Liver (tissue), 8 donors: ENCODE measurements at regions not wholly inside any gene's neighbourhood (a gene's known extent, or its start where the extent isn't known, plus 50 kb on each side); places are given as distances from the start of the nearest gene placed in this dataset.

ENCODE experiments used
- DNase-seq: peaks from one replicate; pipeline ENCODE4 v3.0.0-alpha.2; 2017; ENCODE audit warnings: low spot score
- H3K27ac ChIP-seq, 2 donors: one replicate each; pipeline ENCODE4 v1.7.0; 2013; ENCODE audit warnings: inconsistent platforms in 2 of 2, low read length in 2 of 2, control low read depth in 1 of 2, low read depth in 1 of 2, mild to moderate bottlenecking in 1 of 2
- H3K27me3 ChIP-seq, 4 donors: one replicate each; pipeline versions ENCODE4 v1.6.1 to v1.7.0; 2013; ENCODE audit warnings: low read length in 3 of 4, inconsistent platforms in 1 of 4, mild to moderate bottlenecking in 1 of 4, moderate library complexity in 1 of 4; ENCODE audit not compliant: control insufficient read depth in 4 of 4, insufficient read depth in 4 of 4
- H3K36me3 ChIP-seq, 4 donors: one replicate each; pipeline versions ENCODE4 v1.6.1 to v1.7.0; 2013; ENCODE audit warnings: low read length in 3 of 4, mild to moderate bottlenecking in 3 of 4, low read depth in 1 of 4, moderate library complexity in 1 of 4; ENCODE audit not compliant: control insufficient read depth in 4 of 4, insufficient read depth in 3 of 4
- H3K4me1 ChIP-seq, 4 donors: one replicate each; pipeline versions ENCODE4 v1.6.1 to v1.7.0; 2013; ENCODE audit warnings: low read length in 3 of 4, mild to moderate bottlenecking in 3 of 4, moderate library complexity in 1 of 4; ENCODE audit not compliant: control insufficient read depth in 4 of 4, insufficient read depth in 4 of 4
- H3K4me3 ChIP-seq, 3 donors: one replicate each; pipeline versions ENCODE4 v1.6.1 to v1.7.0; 2013; ENCODE audit warnings: low read length in 3 of 3, control low read depth in 1 of 3, low read depth in 1 of 3, mild to moderate bottlenecking in 1 of 3
- H3K9ac ChIP-seq, 2 donors: one replicate each; pipeline ENCODE4 v1.7.0; 2013; ENCODE audit warnings: low read length in 2 of 2, mild to moderate bottlenecking in 2 of 2, moderate library complexity in 2 of 2, control low read depth in 1 of 2, low read depth in 1 of 2
- H3K9me3 ChIP-seq, 4 donors: one replicate each; pipeline versions ENCODE4 v1.6.1 to v1.7.0; 2013; ENCODE audit warnings: low read length in 3 of 4; ENCODE audit not compliant: control insufficient read depth in 4 of 4
- EGR1 ChIP-seq, 2 donors: IDR thresholded peaks; 2 replicates each; pipeline ENCODE4 v1.6.1; 2016 to 2018; ENCODE audit warnings: antibody characterized with exemption in 2 of 2, low read depth in 2 of 2
- FOXA2 ChIP-seq: IDR thresholded peaks from 2 replicates; pipeline ENCODE4 v1.6.1; 2016; ENCODE audit warnings: antibody characterized with exemption
- GABPA ChIP-seq, 2 donors: IDR thresholded peaks in 1 of 2; conservative IDR thresholded peaks in 1 of 2; 2 replicates each; pipeline ENCODE4 v1.6.1; 2016; ENCODE audit warnings: antibody characterized with exemption in 2 of 2, mild to moderate bottlenecking in 1 of 2, moderate library complexity in 1 of 2
- JUND ChIP-seq, 2 donors: IDR thresholded peaks; 2 replicates each; pipeline ENCODE4 v1.6.1; 2016; ENCODE audit warnings: antibody characterized with exemption in 2 of 2
- NR2F2 ChIP-seq: IDR thresholded peaks from 2 replicates; pipeline ENCODE4 v1.6.1; 2016; ENCODE audit warnings: antibody characterized with exemption
- RAD21 ChIP-seq, 2 donors: IDR thresholded peaks; 2 replicates each; pipeline ENCODE4 v1.6.1; 2016; ENCODE audit warnings: antibody characterized with exemption in 2 of 2, mild to moderate bottlenecking in 2 of 2
- RXRA ChIP-seq, 2 donors: IDR thresholded peaks; 2 replicates each; pipeline ENCODE4 v1.6.1; 2017 to 2018; ENCODE audit warnings: antibody characterized with exemption in 2 of 2, mild to moderate bottlenecking in 1 of 2
- SP1 ChIP-seq: IDR thresholded peaks from 2 replicates; pipeline ENCODE4 v1.6.1; 2018; ENCODE audit warnings: antibody characterized with exemption, mild to moderate bottlenecking
- TAF1 ChIP-seq: conservative IDR thresholded peaks from 2 replicates; pipeline ENCODE4 v1.6.1; 2016; ENCODE audit warnings: antibody characterized with exemption, mild to moderate bottlenecking
- WGBS: extraction: QIAGEN DNeasy Blood & Tissue Kit; methylation state at CpG from one replicate; pipeline ENCODE4 v1.1.7; 2013; 5-methylcytosine and 5-hydroxymethylcytosine counted together
- TF ChIP-seq, protein P1 (sequence below): IDR thresholded peaks from 2 replicates; pipeline ENCODE4 v1.6.1; 2016; ENCODE audit warnings: antibody characterized with exemption
- TF ChIP-seq, protein P2 (sequence below): IDR thresholded peaks from 2 replicates; pipeline ENCODE4 v1.6.1; 2016; ENCODE audit warnings: antibody characterized with exemption
- TF ChIP-seq, protein P3 (sequence below): IDR thresholded peaks from 2 replicates; pipeline ENCODE4 v1.6.1; 2016; ENCODE audit warnings: antibody characterized with exemption
- TF ChIP-seq, protein P4 (sequence below): IDR thresholded peaks from 2 replicates; pipeline ENCODE4 v1.6.1; 2016; ENCODE audit warnings: antibody characterized with exemption, mild to moderate bottlenecking
- TF ChIP-seq, protein P5 (sequence below): fragments of 150-350 bp; IDR thresholded peaks from 2 replicates; pipeline ENCODE4 v1.5.1; 2017; ENCODE audit warnings: improper control_type of control experiment, low read depth, low read length; ENCODE audit not compliant: missing input control
- donor health status: healthy.
- donor health status: healthy.
- donor health status: healthy.
- donor health status: healthy.
- donor health status: healthy.

DNA sequence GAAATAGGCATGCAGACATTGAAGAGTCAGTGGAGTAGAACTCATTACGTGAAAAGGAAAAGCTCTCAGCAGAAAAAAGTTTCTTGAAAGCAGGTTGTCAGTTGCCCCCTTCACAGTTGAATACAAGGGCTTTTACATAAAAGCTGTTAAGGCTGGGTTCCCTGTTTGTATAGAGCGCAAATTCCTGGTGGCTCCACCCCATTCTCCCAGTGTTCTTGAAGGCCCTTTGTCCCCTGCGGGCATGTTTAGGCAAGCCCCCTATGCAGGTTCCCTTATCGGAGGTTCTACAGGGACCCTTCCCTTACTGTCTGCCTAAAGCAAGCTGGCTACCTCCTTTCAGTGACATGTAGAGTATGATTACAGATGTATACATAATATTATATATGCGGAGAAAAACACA is 497.2 kb upstream of the SYT4 start:
- TF ChIP-seq GABPA (IDR thresholded peaks at IDR 0.05 in 1 of 2, conservative IDR thresholded peaks at IDR 0.05 in 1 of 2) (no peak), JUND (IDR thresholded peaks at IDR 0.05) (no peak), TAF1 (no peak), RXRA (IDR thresholded peaks at IDR 0.05) (no peak), EGR1 (IDR thresholded peaks at IDR 0.05; ENCODE audit: low read depth in 2 of 2) (no peak)
- TF ChIP-seq, protein P1, sequence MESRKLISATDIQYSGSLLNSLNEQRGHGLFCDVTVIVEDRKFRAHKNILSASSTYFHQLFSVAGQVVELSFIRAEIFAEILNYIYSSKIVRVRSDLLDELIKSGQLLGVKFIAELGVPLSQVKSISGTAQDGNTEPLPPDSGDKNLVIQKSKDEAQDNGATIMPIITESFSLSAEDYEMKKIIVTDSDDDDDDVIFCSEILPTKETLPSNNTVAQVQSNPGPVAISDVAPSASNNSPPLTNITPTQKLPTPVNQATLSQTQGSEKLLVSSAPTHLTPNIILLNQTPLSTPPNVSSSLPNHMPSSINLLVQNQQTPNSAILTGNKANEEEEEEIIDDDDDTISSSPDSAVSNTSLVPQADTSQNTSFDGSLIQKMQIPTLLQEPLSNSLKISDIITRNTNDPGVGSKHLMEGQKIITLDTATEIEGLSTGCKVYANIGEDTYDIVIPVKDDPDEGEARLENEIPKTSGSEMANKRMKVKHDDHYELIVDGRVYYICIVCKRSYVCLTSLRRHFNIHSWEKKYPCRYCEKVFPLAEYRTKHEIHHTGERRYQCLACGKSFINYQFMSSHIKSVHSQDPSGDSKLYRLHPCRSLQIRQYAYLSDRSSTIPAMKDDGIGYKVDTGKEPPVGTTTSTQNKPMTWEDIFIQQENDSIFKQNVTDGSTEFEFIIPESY, result no peak
- TF ChIP-seq, protein P2, sequence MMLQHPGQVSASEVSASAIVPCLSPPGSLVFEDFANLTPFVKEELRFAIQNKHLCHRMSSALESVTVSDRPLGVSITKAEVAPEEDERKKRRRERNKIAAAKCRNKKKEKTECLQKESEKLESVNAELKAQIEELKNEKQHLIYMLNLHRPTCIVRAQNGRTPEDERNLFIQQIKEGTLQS, result no peak
- no peaks in the 10 kb centered on the region for H3K9me3 ChIP-seq
- H3K9ac ChIP-seq, result no peak overlapping the region
- H3K36me3 ChIP-seq, result no peaks in the 10 kb centered on the region
- WGBS, result 82% methylated on average over 5 of the region's 5 CpGs
- H3K27ac ChIP-seq, result no peak overlapping the region
- no peaks in the 10 kb centered on the region for H3K27me3 ChIP-seq
- H3K4me3 ChIP-seq, result no peak overlapping the region
- no peak for DNase-seq
- no peaks in the 10 kb centered on the region for H3K4me1 ChIP-seq

DNA sequence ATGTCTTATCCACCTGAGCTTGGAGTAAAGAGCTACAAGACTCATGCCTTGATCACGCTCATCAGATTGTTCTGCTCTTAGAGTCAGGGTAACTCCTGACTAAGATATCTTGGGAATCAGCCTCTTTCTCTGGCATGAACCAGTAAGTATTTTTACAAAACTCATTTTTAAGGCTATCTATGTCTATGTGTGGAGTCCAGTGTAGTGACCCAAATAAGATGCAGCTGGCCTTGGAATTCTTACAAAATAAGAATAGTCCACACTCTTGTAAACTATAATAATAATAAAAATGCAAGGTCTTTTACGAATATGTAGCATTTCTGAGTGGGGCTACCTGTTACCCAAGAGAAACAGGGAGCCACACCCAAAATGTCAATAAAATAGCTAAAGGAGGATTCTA is 498.3 kb upstream of the SYT4 start:
- no peak for TF ChIP-seq FOXA2
- no peak for TF ChIP-seq SP1
- TF ChIP-seq, protein P3, sequence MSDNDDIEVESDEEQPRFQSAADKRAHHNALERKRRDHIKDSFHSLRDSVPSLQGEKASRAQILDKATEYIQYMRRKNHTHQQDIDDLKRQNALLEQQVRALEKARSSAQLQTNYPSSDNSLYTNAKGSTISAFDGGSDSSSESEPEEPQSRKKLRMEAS, result no peak
- TF ChIP-seq, protein P4, sequence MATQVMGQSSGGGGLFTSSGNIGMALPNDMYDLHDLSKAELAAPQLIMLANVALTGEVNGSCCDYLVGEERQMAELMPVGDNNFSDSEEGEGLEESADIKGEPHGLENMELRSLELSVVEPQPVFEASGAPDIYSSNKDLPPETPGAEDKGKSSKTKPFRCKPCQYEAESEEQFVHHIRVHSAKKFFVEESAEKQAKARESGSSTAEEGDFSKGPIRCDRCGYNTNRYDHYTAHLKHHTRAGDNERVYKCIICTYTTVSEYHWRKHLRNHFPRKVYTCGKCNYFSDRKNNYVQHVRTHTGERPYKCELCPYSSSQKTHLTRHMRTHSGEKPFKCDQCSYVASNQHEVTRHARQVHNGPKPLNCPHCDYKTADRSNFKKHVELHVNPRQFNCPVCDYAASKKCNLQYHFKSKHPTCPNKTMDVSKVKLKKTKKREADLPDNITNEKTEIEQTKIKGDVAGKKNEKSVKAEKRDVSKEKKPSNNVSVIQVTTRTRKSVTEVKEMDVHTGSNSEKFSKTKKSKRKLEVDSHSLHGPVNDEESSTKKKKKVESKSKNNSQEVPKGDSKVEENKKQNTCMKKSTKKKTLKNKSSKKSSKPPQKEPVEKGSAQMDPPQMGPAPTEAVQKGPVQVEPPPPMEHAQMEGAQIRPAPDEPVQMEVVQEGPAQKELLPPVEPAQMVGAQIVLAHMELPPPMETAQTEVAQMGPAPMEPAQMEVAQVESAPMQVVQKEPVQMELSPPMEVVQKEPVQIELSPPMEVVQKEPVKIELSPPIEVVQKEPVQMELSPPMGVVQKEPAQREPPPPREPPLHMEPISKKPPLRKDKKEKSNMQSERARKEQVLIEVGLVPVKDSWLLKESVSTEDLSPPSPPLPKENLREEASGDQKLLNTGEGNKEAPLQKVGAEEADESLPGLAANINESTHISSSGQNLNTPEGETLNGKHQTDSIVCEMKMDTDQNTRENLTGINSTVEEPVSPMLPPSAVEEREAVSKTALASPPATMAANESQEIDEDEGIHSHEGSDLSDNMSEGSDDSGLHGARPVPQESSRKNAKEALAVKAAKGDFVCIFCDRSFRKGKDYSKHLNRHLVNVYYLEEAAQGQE, result no peak
- no peak for TF ChIP-seq EGR1 (IDR thresholded peaks at IDR 0.05; ENCODE audit: low read depth in 2 of 2)
- no peak for TF ChIP-seq GABPA (IDR thresholded peaks at IDR 0.05 in 1 of 2, conservative IDR thresholded peaks at IDR 0.05 in 1 of 2)
- no peak for TF ChIP-seq NR2F2
- TF ChIP-seq, protein P2, result no peak
- TF ChIP-seq RAD21 (IDR thresholded peaks at IDR 0.05), result no peak
- TF ChIP-seq TAF1, result no peak
- no peak for TF ChIP-seq JUND (IDR thresholded peaks at IDR 0.05)
- TF ChIP-seq, protein P5, sequence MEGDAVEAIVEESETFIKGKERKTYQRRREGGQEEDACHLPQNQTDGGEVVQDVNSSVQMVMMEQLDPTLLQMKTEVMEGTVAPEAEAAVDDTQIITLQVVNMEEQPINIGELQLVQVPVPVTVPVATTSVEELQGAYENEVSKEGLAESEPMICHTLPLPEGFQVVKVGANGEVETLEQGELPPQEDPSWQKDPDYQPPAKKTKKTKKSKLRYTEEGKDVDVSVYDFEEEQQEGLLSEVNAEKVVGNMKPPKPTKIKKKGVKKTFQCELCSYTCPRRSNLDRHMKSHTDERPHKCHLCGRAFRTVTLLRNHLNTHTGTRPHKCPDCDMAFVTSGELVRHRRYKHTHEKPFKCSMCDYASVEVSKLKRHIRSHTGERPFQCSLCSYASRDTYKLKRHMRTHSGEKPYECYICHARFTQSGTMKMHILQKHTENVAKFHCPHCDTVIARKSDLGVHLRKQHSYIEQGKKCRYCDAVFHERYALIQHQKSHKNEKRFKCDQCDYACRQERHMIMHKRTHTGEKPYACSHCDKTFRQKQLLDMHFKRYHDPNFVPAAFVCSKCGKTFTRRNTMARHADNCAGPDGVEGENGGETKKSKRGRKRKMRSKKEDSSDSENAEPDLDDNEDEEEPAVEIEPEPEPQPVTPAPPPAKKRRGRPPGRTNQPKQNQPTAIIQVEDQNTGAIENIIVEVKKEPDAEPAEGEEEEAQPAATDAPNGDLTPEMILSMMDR, result no peak
- no peak for DNase-seq
- no peak overlapping the region for H3K9ac ChIP-seq
- H3K4me3 ChIP-seq, result no peak overlapping the region
- 76% methylated on average over 2 of the region's 2 CpGs for WGBS
- no peaks in the 10 kb centered on the region for H3K4me1 ChIP-seq
- no peak overlapping the region for H3K27ac ChIP-seq
- H3K9me3 ChIP-seq, result no peaks in the 10 kb centered on the region
- no peaks in the 10 kb centered on the region for H3K36me3 ChIP-seq
- H3K27me3 ChIP-seq, result no peaks in the 10 kb centered on the region
